SK-N-SH (cell line): ENCODE measurements at regions not wholly inside any gene's neighbourhood (a gene's known extent, or its start where the extent isn't known, plus 50 kb on each side); places are given as distances from the start of the nearest gene placed in this dataset.

ENCODE experiments used
- CTCF ChIA-PET: fragments of 300-600, 350-600 bp; formaldehyde crosslinking; extraction: SDS; loops from one replicate; lab custom pipeline; 2021; lab: Yijun Ruan, JAX
- POLR2A ChIA-PET: fragments of 350-600 bp; sonication (Branson Sonifier 250); formaldehyde crosslinking; extraction: SDS; loops from one replicate; lab custom pipeline; 2020; ENCODE audit warnings: antibody characterized with exemption, inconsistent platforms; lab: Yijun Ruan, JAX
- DNase-seq: peaks from one replicate; pipeline ENCODE4 v3.0.0; 2012
- H2AFZ ChIP-seq: fragments of 200-600 bp; sonication (generic); 2 replicates; pipeline ENCODE4 v1.8.1; 2016; ENCODE audit warnings: antibody characterized with exemption, mild to moderate bottlenecking, low read depth
- H3F3A ChIP-seq: fragments of 200-600 bp; sonication (generic); replicated peaks from 2 replicates; pipeline ENCODE3; 2016; ENCODE audit warnings: antibody characterized with exemption, mild to moderate bottlenecking; ENCODE audit not compliant: insufficient read depth
- H3K27ac ChIP-seq, 2 experiments: fragments of 200-500 bp in 1 of 2; fragments of 200-600 bp in 1 of 2; sonication (Bioruptor generic) in 1 of 2; sonication (generic), shearing (Covaris generic) in 1 of 2; 2 replicates each; pipeline versions ENCODE4 v1.5.1 to v1.6.1; 2014 to 2016; ENCODE audit warnings: low read depth in 2 of 2, inconsistent platforms in 1 of 2, low read length in 1 of 2, mild to moderate bottlenecking in 1 of 2, mixed read lengths in 1 of 2
- H3K27me3 ChIP-seq: fragments of 200-600 bp; sonication (generic), shearing (Covaris generic); 2 replicates; pipeline ENCODE4 v1.6.1; 2016; ENCODE audit warnings: mixed run types; ENCODE audit not compliant: insufficient read depth
- H3K36me3 ChIP-seq, 2 experiments: fragments of 200-500 bp in 1 of 2; fragments of 200-600 bp in 1 of 2; sonication (Bioruptor generic) in 1 of 2; sonication (generic) in 1 of 2; replicated peaks in 1 of 2; 2 replicates each; pipeline versions ENCODE3 to v1.5.1; 2014 to 2016; ENCODE audit warnings: low read length in 1 of 2, mild to moderate bottlenecking in 1 of 2; ENCODE audit not compliant: insufficient read depth in 2 of 2, control insufficient read depth in 1 of 2
- H3K4me1 ChIP-seq, 2 experiments: fragments of 200-500 bp in 1 of 2; fragments of 200-600 bp in 1 of 2; sonication (Bioruptor generic) in 1 of 2; sonication (generic), shearing (Covaris generic) in 1 of 2; 2 replicates each; pipeline versions ENCODE4 v1.5.1 to v1.6.1; 2014 to 2016; ENCODE audit warnings: low read depth in 1 of 2, low read length in 1 of 2, mixed run types in 1 of 2; ENCODE audit not compliant: insufficient read depth in 2 of 2, control insufficient read depth in 1 of 2
- H3K4me2 ChIP-seq: fragments of 200-600 bp; sonication (generic), shearing (Covaris generic); 2 replicates; pipeline ENCODE4 v1.6.1; 2017; ENCODE audit warnings: mixed run types
- H3K4me3 ChIP-seq, 2 experiments: fragments of 200-500 bp in 1 of 2; fragments of 200-600 bp in 1 of 2; sonication (Bioruptor generic) in 1 of 2; sonication (generic), shearing (Covaris generic) in 1 of 2; 2 replicates each; pipeline versions ENCODE4 v1.5.1 to v1.8.1; 2014 to 2016; ENCODE audit warnings: low read depth in 2 of 2, inconsistent platforms in 1 of 2, low read length in 1 of 2, mild to moderate bottlenecking in 1 of 2, mixed read lengths in 1 of 2, moderate library complexity in 1 of 2
- H3K79me2 ChIP-seq: fragments of 200-600 bp; sonication (generic); 2 replicates; pipeline ENCODE4 v1.8.1; 2017; ENCODE audit warnings: mild to moderate bottlenecking; ENCODE audit not compliant: insufficient read depth
- H3K9ac ChIP-seq: fragments of 200-600 bp; sonication (generic); 2 replicates; pipeline ENCODE4 v1.6.1; 2017; ENCODE audit warnings: mixed run types
- H3K9me2 ChIP-seq: fragments of 200-600 bp; sonication (generic); 2 replicates; pipeline ENCODE4 v1.6.1; 2017; ENCODE audit warnings: mixed run types
- H3K9me3 ChIP-seq: fragments of 200-600 bp; sonication (generic); 2 replicates; pipeline ENCODE4 v1.6.1; 2017; ENCODE audit warnings: mixed run types, mild to moderate bottlenecking, moderate library complexity
- H4K20me1 ChIP-seq: fragments of 200-600 bp; sonication (generic); 2 replicates; pipeline ENCODE4 v1.6.1; 2017; ENCODE audit warnings: mild to moderate bottlenecking, mixed run types; ENCODE audit not compliant: insufficient read depth
- CHD2 ChIP-seq: fragments of 150-350 bp; IDR thresholded peaks from 2 replicates; pipeline ENCODE4 v1.6.1; 2018; ENCODE audit warnings: low read length; ENCODE audit not compliant: partially characterized antibody
- ELF1 ChIP-seq: IDR thresholded peaks from 2 replicates; pipeline ENCODE4 v1.4.0; 2012
- EP300 ChIP-seq, 2 experiments: IDR thresholded peaks; 2 replicates each; pipeline versions ENCODE4 v1.4.0 to v1.6.1; 2012; ENCODE audit warnings: borderline replicate concordance in 1 of 2, low read depth in 1 of 2, low read length in 1 of 2
- EZH2phosphoT487 ChIP-seq: fragments of 200-600 bp; sonication (generic); IDR thresholded peaks from 2 replicates; pipeline ENCODE4 v1.6.1; 2017; ENCODE audit warnings: low read depth, mixed run types, mild to moderate bottlenecking, antibody characterized with exemption, moderate library complexity, borderline replicate concordance
- FOXJ3 ChIP-seq: sonication (generic); formaldehyde crosslinking; IDR thresholded peaks from 2 replicates; pipeline ENCODE4 v1.5.1; 2020; ENCODE audit warnings: mild to moderate bottlenecking, missing genetic modification reagents
- GATA2 ChIP-seq: sonication (generic); formaldehyde crosslinking; IDR thresholded peaks from 2 replicates; pipeline ENCODE4 v1.5.0; 2020; ENCODE audit warnings: mild to moderate bottlenecking, missing genetic modification reagents
- NFIC ChIP-seq: IDR thresholded peaks from 2 replicates; pipeline ENCODE4 v1.4.0; 2012; ENCODE audit warnings: borderline replicate concordance
- NRF1 ChIP-seq: IDR thresholded peaks from 2 replicates; pipeline ENCODE4 v1.6.1; 2012; ENCODE audit warnings: low read depth, mild to moderate bottlenecking, low read length
- PBX3 ChIP-seq: IDR thresholded peaks from 2 replicates; pipeline ENCODE4; 2012
- RCOR1 ChIP-seq: fragments of 150-350 bp; IDR thresholded peaks from 2 replicates; pipeline ENCODE4 v1.6.1; 2017; ENCODE audit warnings: antibody characterized with exemption, low read length
- TAF1 ChIP-seq: IDR thresholded peaks from 2 replicates; pipeline ENCODE4 v1.6.1; 2012; ENCODE audit warnings: low read depth, mild to moderate bottlenecking, low read length, moderate library complexity, borderline replicate concordance
- WGBS: methylation state at CpG from one replicate; pipeline ENCODE4 v1.1.6; 2017; ENCODE audit warnings: low lambda C conversion rate; 5-methylcytosine and 5-hydroxymethylcytosine counted together
- TF ChIP-seq, protein P1 (sequence below): fragments of 200-600 bp; sonication (generic); IDR thresholded peaks from 2 replicates; pipeline ENCODE4 v1.6.1; 2017; ENCODE audit warnings: antibody characterized with exemption, mild to moderate bottlenecking, moderate library complexity

GRCh38 chrX:95878874-95879273, 805.8 kb upstream of the DIAPH2 start (continued):
- no peak for TF ChIP-seq RCOR1
- TF ChIP-seq, all 33 proteins: peak for 0

DNA sequence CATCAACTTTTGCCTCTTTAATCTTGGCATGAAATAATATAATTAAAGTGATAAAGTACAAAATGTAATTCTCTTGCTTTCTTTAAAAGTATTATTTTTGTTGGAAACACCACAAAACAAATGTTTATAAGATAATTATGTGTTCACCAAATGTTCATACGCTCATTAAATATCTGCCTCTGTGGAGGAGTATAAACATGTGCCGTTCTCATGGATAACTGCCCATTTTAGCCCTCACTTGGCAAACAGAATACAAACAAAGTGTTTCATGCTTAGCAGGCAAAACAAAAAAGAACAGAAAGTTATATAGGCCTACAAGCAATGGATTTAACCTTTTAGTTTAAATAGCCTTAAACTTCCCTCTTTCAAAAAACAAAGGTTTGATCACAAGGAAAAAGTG, 800.5 kb upstream of the DIAPH2 start:
- H3K9me3 ChIP-seq, result no peaks in the 10 kb centered on the region
- CTCF ChIA-PET, result no interaction called here
- no peaks in the 10 kb centered on the region for H4K20me1 ChIP-seq
- no peaks in the 10 kb centered on the region for H3K27me3 ChIP-seq
- POLR2A ChIA-PET, result no interaction called here
- WGBS, result 3% methylated on average over 2 of the region's 2 CpGs
- no peak overlapping the region for H3K4me2 ChIP-seq
- no peak for DNase-seq
- H3K27ac ChIP-seq, result no peak overlapping the region
- no peak overlapping the region for H3K4me3 ChIP-seq
- no peaks in the 10 kb centered on the region for H3K9me2 ChIP-seq
- H3K36me3 ChIP-seq, result no peaks in the 10 kb centered on the region
- no peak overlapping the region for H2AFZ ChIP-seq
- H3K4me1 ChIP-seq, result no peaks in the 10 kb centered on the region
- no peak for TF ChIP-seq NFIC
- TF ChIP-seq CHD2, result no peak
- H3F3A ChIP-seq, result no peaks in the 10 kb centered on the region
- no peaks in the 10 kb centered on the region for H3K79me2 ChIP-seq
- H3K9ac ChIP-seq, result no peak overlapping the region

DNA sequence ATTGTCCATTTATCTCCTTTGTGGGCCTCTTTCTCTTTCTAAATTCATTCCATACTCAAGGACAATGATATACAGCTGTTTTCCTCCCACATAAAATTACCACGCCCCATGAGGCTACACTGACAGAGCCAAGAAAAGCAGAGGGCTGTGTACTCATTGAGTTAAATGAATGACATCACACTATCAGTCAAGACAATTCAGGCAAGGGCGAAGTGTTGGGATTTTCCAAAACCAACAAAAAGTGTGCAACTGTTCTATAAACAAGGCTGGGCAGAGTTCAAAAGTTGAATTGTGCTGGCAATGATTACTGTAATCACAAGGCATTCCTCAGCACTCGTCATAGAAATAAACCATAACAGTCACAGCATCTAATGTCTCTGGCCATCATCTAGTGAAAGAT, 799.6 kb upstream of the DIAPH2 start:
- H3K36me3 ChIP-seq, result no peaks in the 10 kb centered on the region
- no peak overlapping the region for H3K9ac ChIP-seq
- H4K20me1 ChIP-seq, result no peaks in the 10 kb centered on the region
- no peaks in the 10 kb centered on the region for H3K4me1 ChIP-seq
- ChIA-PET POLR2A (no interaction called here), CTCF (no interaction called here)
- H3K27ac ChIP-seq, result no peak overlapping the region
- H3K9me2 ChIP-seq, result no peaks in the 10 kb centered on the region
- no peaks in the 10 kb centered on the region for H3K27me3 ChIP-seq
- no peak overlapping the region for H2AFZ ChIP-seq
- no peaks in the 10 kb centered on the region for H3F3A ChIP-seq
- 2% methylated on average over 3 of the region's 3 CpGs for WGBS
- no peaks in the 10 kb centered on the region for H3K9me3 ChIP-seq
- H3K4me3 ChIP-seq, result no peak overlapping the region
- no peak for TF ChIP-seq NRF1
- no peak for TF ChIP-seq ELF1
- TF ChIP-seq, protein P1, sequence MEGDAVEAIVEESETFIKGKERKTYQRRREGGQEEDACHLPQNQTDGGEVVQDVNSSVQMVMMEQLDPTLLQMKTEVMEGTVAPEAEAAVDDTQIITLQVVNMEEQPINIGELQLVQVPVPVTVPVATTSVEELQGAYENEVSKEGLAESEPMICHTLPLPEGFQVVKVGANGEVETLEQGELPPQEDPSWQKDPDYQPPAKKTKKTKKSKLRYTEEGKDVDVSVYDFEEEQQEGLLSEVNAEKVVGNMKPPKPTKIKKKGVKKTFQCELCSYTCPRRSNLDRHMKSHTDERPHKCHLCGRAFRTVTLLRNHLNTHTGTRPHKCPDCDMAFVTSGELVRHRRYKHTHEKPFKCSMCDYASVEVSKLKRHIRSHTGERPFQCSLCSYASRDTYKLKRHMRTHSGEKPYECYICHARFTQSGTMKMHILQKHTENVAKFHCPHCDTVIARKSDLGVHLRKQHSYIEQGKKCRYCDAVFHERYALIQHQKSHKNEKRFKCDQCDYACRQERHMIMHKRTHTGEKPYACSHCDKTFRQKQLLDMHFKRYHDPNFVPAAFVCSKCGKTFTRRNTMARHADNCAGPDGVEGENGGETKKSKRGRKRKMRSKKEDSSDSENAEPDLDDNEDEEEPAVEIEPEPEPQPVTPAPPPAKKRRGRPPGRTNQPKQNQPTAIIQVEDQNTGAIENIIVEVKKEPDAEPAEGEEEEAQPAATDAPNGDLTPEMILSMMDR, result no peak
- no peak for TF ChIP-seq TAF1
- TF ChIP-seq FOXJ3, result no peak
- no peak for TF ChIP-seq PBX3
- TF ChIP-seq EZH2phosphoT487, result no peak
- TF ChIP-seq EP300 (IDR thresholded peaks at IDR 0.05; ENCODE audit: borderline replicate concordance in 1 of 2, low read depth in 1 of 2, low read length in 1 of 2), result no peak
- TF ChIP-seq NFIC, result no peak
- no peak for TF ChIP-seq GATA2 (CRISPR knock-in tag)
- no peaks in the 10 kb centered on the region for H3K79me2 ChIP-seq
- no peak for DNase-seq
- H3K4me2 ChIP-seq, result no peak overlapping the region
